ENCODE measurements at regions not wholly inside any gene's neighbourhood (a gene's known extent, or its start where the extent isn't known, plus 50 kb on each side); places are given as distances from the start of the nearest gene placed in this dataset.

DNA sequence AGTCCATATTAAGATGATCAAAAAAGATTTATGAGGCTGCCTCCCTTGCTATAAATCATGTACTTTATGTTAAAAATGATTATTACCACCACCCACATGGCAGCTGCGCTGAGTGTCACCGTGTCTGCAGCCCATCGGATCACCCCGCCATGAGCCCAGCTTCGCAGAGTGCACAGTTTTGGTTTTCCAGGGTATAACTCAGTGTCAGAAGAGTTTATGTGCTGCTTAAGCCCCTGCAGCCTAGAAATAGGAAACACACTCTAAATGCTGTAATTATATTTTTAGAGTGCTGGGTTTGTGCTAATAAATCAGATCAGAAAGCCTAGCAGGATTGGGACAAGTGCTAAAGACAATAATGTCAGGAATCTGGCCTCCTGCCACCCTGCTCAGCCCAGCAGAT is 54.7 kb upstream of the ONECUT1 start:
- TF ChIP-seq, protein P1, sequence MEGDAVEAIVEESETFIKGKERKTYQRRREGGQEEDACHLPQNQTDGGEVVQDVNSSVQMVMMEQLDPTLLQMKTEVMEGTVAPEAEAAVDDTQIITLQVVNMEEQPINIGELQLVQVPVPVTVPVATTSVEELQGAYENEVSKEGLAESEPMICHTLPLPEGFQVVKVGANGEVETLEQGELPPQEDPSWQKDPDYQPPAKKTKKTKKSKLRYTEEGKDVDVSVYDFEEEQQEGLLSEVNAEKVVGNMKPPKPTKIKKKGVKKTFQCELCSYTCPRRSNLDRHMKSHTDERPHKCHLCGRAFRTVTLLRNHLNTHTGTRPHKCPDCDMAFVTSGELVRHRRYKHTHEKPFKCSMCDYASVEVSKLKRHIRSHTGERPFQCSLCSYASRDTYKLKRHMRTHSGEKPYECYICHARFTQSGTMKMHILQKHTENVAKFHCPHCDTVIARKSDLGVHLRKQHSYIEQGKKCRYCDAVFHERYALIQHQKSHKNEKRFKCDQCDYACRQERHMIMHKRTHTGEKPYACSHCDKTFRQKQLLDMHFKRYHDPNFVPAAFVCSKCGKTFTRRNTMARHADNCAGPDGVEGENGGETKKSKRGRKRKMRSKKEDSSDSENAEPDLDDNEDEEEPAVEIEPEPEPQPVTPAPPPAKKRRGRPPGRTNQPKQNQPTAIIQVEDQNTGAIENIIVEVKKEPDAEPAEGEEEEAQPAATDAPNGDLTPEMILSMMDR (IDR thresholded peaks at IDR 0.05; ENCODE audit: low read length), result no peak
- no peak for TF ChIP-seq EZH2 (IDR thresholded peaks at IDR 0.05; ENCODE audit: borderline replicate concordance, low read length)

Measured in OCI-LY1 (cell line).